PFSK-1 (cell line): ENCODE measurements at regions not wholly inside any gene's neighbourhood (a gene's known extent, or its start where the extent isn't known, plus 50 kb on each side); places are given as distances from the start of the nearest gene placed in this dataset.

Experiments used
- FOXP2 ChIP-seq: optimal IDR thresholded peaks from 2 replicates; pipeline ENCODE3; 2011; ENCODE audit warnings: borderline replicate concordance, control low read depth, inconsistent platforms; ENCODE audit not compliant: insufficient read depth; ENCODE audit errors: extremely low read length, extremely low read depth
- POLR2AphosphoS5 ChIP-seq: IDR thresholded peaks from 2 replicates; pipeline ENCODE4 v1.6.1; 2012; ENCODE audit warnings: low read depth, mild to moderate bottlenecking, control low read depth, low read length, moderate library complexity
- REST ChIP-seq, 2 experiments: IDR thresholded peaks; 2 replicates each; pipeline versions ENCODE4 v1.6.1 to v1.8.0; 2011 to 2012; ENCODE audit warnings: low read depth in 2 of 2, low read length in 2 of 2, control low read depth in 1 of 2, inconsistent platforms in 1 of 2, mild to moderate bottlenecking in 1 of 2, moderate library complexity in 1 of 2; ENCODE audit not compliant: insufficient read depth in 1 of 2
- SIN3A ChIP-seq: IDR thresholded peaks from 2 replicates; pipeline ENCODE4 v1.6.1; 2012; ENCODE audit warnings: mild to moderate bottlenecking, low read length, moderate library complexity, borderline replicate concordance; ENCODE audit not compliant: insufficient read depth
- TAF1 ChIP-seq: IDR thresholded peaks from 2 replicates; pipeline ENCODE4 v1.6.1; 2012; ENCODE audit warnings: low read length, control low read depth, borderline replicate concordance; ENCODE audit not compliant: insufficient read depth

DNA sequence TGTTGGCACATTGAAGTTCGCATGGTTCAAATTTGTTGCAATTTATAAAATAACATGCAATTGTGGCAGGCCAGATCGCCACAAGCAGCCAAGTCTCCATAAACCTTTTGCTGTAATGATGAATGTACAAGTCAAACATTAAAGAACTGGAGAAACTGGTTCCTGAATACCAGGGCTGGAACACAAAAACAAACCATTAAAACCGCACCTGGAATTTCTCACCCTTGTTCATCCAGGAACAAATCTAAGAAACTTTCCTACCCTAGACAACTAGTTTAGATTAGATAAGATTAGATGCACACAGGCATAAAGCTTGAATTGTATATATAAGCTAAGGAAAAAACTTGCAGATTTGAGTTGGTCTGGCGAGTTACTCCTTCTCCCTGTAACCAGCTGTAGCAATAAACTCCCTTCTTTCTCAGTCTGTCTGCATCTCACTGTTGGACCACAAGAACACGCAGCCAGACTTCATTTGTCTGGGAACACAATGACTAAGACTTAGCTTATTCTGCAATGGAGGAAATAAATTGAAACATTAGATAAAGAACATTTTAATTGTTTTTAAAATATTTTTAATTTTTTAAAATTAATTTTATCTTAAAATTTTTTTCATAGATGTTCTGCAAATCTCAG, 1835.5 kb upstream of the LRRTM1 start:
- TF ChIP-seq SIN3A (no peak), POLR2AphosphoS5 (no peak), FOXP2 (no peak), TAF1 (no peak), REST (IDR thresholded peaks at IDR 0.05; ENCODE audit: insufficient read depth in 1 of 2, low read depth in 2 of 2, low read length in 2 of 2) (no peak)
